ENCODE measurements at regions not wholly inside any gene's neighbourhood (a gene's known extent, or its start where the extent isn't known, plus 50 kb on each side); places are given as distances from the start of the nearest gene placed in this dataset.

- TF ChIP-seq ZNF280D (tag by site-specific recombination; IDR thresholded peaks at IDR 0.05) (no peak), ZNF350 (tag by site-specific recombination; IDR thresholded peaks at IDR 0.05) (no peak), ZNF624 (tag by site-specific recombination; IDR thresholded peaks at IDR 0.05) (no peak), ZNF701 (tag by site-specific recombination; IDR thresholded peaks at IDR 0.05) (no peak)
Observed at GRCh38 chr9:7601739-7602138, 197.8 kb downstream of the DMAC1 start.

Data from HEK293 (cell line).